ENCODE measurements at regions not wholly inside any gene's neighbourhood (a gene's known extent, or its start where the extent isn't known, plus 50 kb on each side); places are given as distances from the start of the nearest gene placed in this dataset.

DNA sequence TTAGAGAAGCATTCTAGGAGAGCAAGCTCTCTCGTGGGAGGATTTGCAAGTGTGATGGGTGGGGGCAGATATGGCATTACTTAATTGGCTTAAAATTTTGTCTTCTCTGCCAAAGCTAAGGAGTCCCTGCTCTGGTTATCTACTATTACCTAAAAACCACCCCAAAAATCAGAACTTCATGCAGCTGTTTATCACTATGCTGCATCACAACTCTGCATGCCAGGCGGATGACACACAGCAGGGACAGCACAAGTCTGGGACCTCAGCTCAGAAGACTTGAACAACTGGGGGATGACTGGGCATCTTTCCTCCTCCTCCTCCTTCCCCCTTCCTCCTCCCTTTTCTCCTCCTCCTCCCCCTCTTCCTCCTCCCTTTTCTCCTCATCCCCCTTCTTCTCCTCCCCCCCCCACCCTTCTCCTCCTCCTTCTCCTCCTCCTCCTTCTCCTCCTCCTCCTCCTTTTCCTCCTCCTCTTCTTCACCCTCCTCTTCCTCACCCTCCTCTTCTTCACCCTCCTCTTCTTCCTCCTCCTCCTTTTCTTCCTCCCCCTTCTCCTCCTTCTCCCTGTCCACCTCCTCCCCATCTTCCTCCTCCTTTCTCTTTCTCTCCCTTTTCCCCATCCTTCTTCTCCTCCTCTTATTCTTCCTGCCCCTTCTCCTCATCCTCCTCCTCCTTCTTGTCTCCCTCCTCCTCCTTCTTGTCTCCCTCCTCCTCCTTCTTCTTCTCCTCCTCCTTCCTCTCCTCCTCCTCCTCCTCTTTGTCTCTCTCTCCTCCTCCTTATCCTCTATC, 218.6 kb upstream of the PMEPA1 start:
- intact Hi-C loops (cut with micrococcal nuclease) (no loop called here), dilution Hi-C loops (cut with MboI; ENCODE audit: extremely low pct_ligation_motif_present, low sequenced_read_pairs) (no loop called here)
- Histone ChIP-seq H3K4me2 (ENCODE audit: insufficient read depth, low read length) (no peak overlapping the region), H3K4me3 (replicated peaks in 1 of 3; ENCODE audit: insufficient read depth in 1 of 3, low read depth in 1 of 3, low read length in 3 of 3) (no peak overlapping the region), H3K27ac (ENCODE audit: insufficient read depth, low read depth, low read length) (no peak overlapping the region), H4K20me1 (replicated peaks; ENCODE audit: control insufficient read depth, extremely low read depth, insufficient read depth, low read length) (no peaks in the 10 kb centered on the region), H3K27me3 (ENCODE audit: control insufficient read depth in 2 of 2, insufficient read depth in 2 of 2, low read length in 2 of 2) (no peaks in the 10 kb centered on the region), H3K9ac (replicated peaks; ENCODE audit: extremely low read depth, insufficient read depth, low read length) (no peak overlapping the region), H2AFZ (ENCODE audit: low read depth, low read length) (no peak overlapping the region), H3K9me3 (replicated peaks; ENCODE audit: control insufficient read depth, insufficient read depth, low read length) (no peaks in the 10 kb centered on the region), H3K36me3 (ENCODE audit: control insufficient read depth in 2 of 2, extremely low read depth in 1 of 2, insufficient read depth in 2 of 2, low read length in 2 of 2) (no peaks in the 10 kb centered on the region), H3K9me1 (replicated peaks; ENCODE audit: control insufficient read depth, extremely low read depth, insufficient read depth, low read length) (no peaks in the 10 kb centered on the region), H3K4me1 (ENCODE audit: control insufficient read depth, extremely low read depth, insufficient read depth, low read length) (no peaks in the 10 kb centered on the region), H3K79me2 (ENCODE audit: control insufficient read depth, insufficient read depth, low read length) (no peaks in the 10 kb centered on the region)
- no peak for TF ChIP-seq FOS (IDR thresholded peaks at IDR 0.05; ENCODE audit: borderline replicate concordance, insufficient read depth, low read length)
- TF ChIP-seq, protein P1, sequence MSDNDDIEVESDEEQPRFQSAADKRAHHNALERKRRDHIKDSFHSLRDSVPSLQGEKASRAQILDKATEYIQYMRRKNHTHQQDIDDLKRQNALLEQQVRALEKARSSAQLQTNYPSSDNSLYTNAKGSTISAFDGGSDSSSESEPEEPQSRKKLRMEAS (IDR thresholded peaks at IDR 0.05; ENCODE audit: insufficient read depth, insufficient read length) = no peak
- no peak for TF ChIP-seq EZH2 (IDR thresholded peaks at IDR 0.05; ENCODE audit: borderline replicate concordance, low read depth, low read length, severe bottlenecking)
- no peak for TF ChIP-seq GATA2 (IDR thresholded peaks at IDR 0.05; ENCODE audit: insufficient read depth, insufficient read length, low read depth, low read length)
- TF ChIP-seq POLR2A (IDR thresholded peaks at IDR 0.05; ENCODE audit: low read depth, low read length) = no peak
- TF ChIP-seq JUN (IDR thresholded peaks at IDR 0.05; ENCODE audit: borderline replicate concordance, insufficient read depth, insufficient read length, low read depth) = no peak
- TF ChIP-seq, protein P2, sequence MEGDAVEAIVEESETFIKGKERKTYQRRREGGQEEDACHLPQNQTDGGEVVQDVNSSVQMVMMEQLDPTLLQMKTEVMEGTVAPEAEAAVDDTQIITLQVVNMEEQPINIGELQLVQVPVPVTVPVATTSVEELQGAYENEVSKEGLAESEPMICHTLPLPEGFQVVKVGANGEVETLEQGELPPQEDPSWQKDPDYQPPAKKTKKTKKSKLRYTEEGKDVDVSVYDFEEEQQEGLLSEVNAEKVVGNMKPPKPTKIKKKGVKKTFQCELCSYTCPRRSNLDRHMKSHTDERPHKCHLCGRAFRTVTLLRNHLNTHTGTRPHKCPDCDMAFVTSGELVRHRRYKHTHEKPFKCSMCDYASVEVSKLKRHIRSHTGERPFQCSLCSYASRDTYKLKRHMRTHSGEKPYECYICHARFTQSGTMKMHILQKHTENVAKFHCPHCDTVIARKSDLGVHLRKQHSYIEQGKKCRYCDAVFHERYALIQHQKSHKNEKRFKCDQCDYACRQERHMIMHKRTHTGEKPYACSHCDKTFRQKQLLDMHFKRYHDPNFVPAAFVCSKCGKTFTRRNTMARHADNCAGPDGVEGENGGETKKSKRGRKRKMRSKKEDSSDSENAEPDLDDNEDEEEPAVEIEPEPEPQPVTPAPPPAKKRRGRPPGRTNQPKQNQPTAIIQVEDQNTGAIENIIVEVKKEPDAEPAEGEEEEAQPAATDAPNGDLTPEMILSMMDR (IDR thresholded peaks at IDR 0.05; ENCODE audit: extremely low read depth in 1 of 2, insufficient read depth in 1 of 2, low read depth in 1 of 2, low read length in 2 of 2) = no peak
- no peak for TF ChIP-seq POLR2AphosphoS5 (IDR thresholded peaks at IDR 0.05; ENCODE audit: insufficient read depth, low read depth, low read length)
- no peak for TF ChIP-seq MYC (IDR thresholded peaks at IDR 0.05; ENCODE audit: low read depth, low read length)
- no TSS peak for BruUV-seq (replicated peaks)
- POLR2A ChIA-PET = interaction anchor here (0.7 kb wide), 1 partner anchor 524 kb away, joined by 3 read pairs; no protein-coding TSS in a partner anchor
- FAIRE-seq = no peak
- DNase-seq (ENCODE audit: low read depth, low spot score) = no peak
- CTCF ChIA-PET = no interaction called here
